Kidney (tissue), 13 donors: ENCODE measurements at regions not wholly inside any gene's neighbourhood (a gene's known extent, or its start where the extent isn't known, plus 50 kb on each side); places are given as distances from the start of the nearest gene placed in this dataset.
A peak's percentile ranks its signal among the peaks of the same experiment; 100 is the strongest.

Experiments used
- DNase-seq, 5 donors: peaks; one replicate each; pipeline ENCODE4 v3.0.0-alpha.2; 2013 to 2020
- FAIRE-seq: peaks from 2 replicates; lab custom pipeline; 2012; peaks lifted over from hg19 to GRCh38; lab: Jason Lieb, UNC
- H3K27ac ChIP-seq, 2 donors: one replicate each; pipeline ENCODE4 v1.7.0; 2013; ENCODE audit warnings: low read depth in 2 of 2, low read length in 2 of 2, inconsistent platforms in 1 of 2
- H3K27me3 ChIP-seq: one replicate; pipeline ENCODE4 v1.7.1; 2013; ENCODE audit warnings: low read length, inconsistent platforms; ENCODE audit not compliant: control insufficient read depth, insufficient read depth
- H3K36me3 ChIP-seq, 3 donors: one replicate each; pipeline versions ENCODE4 v1.7.0 to v1.7.1; 2013; ENCODE audit warnings: low read length in 3 of 3, control low read depth in 1 of 3, inconsistent platforms in 1 of 3; ENCODE audit not compliant: insufficient read depth in 3 of 3, control insufficient read depth in 2 of 3
- H3K4me1 ChIP-seq, 3 donors: one replicate each; pipeline versions ENCODE4 v1.7.0 to v1.7.1; 2013; ENCODE audit warnings: low read length in 3 of 3, inconsistent platforms in 1 of 3, low read depth in 1 of 3; ENCODE audit not compliant: control insufficient read depth in 2 of 3, insufficient read depth in 2 of 3
- H3K4me3 ChIP-seq, 3 donors: one replicate each; pipeline versions ENCODE4 v1.7.0 to v1.8.1; 2013; ENCODE audit warnings: low read length in 3 of 3, control low read depth in 1 of 3, inconsistent platforms in 1 of 3
- H3K9ac ChIP-seq, 3 donors: one replicate each; pipeline versions ENCODE4 v1.7.0 to v1.7.1; 2013; ENCODE audit warnings: low read length in 3 of 3, control low read depth in 1 of 3, inconsistent platforms in 1 of 3
- H3K9me3 ChIP-seq, 3 donors: one replicate each; pipeline versions ENCODE4 v1.7.0 to v1.7.1; 2013; ENCODE audit warnings: low read length in 3 of 3, control low read depth in 1 of 3, inconsistent platforms in 1 of 3; ENCODE audit not compliant: control insufficient read depth in 2 of 3, insufficient read depth in 1 of 3
- CTCF ChIP-seq: IDR thresholded peaks from 3 replicates; pipeline ENCODE4 v1.5.1; 2012; ENCODE audit warnings: mild to moderate bottlenecking, moderate library complexity, borderline replicate concordance; ENCODE audit not compliant: insufficient read depth; ENCODE audit errors: extremely low read depth
- intact Hi-C: fragments of 100-400 bp; cut with DNase I; formaldehyde crosslinking; loops from one replicate; pipeline ENCODE4 v1.11.1; 2022
- donor health status: control.
- donor health status: control.
- donor health status: control.
- donor health status: control.
- donor health status: control.
- donor health status: DM: yes; HTN: yes; CAD: no.
- donor health status: Normal renal cell carcinoma (clear cell type).

- DNase-seq, result no peak
- intact Hi-C loops, result no loop called here
- TF ChIP-seq CTCF, result no peak
- H3K27me3 ChIP-seq, result no peaks in the 10 kb centered on the region
- no peak overlapping the region for H3K9ac ChIP-seq
- no peaks in the 10 kb centered on the region for H3K36me3 ChIP-seq
- H3K4me1 ChIP-seq, result no peaks in the 10 kb centered on the region
- FAIRE-seq, result no peak
- no peaks in the 10 kb centered on the region for H3K9me3 ChIP-seq
- no peak overlapping the region for H3K4me3 ChIP-seq
- peak overlapping the region in 1 of 2 donors; percentile 48 for H3K27ac ChIP-seq
Measured at GRCh38 chr17:70022175-70022574, 52.9 kb upstream of the KCNJ16 start.

DNA sequence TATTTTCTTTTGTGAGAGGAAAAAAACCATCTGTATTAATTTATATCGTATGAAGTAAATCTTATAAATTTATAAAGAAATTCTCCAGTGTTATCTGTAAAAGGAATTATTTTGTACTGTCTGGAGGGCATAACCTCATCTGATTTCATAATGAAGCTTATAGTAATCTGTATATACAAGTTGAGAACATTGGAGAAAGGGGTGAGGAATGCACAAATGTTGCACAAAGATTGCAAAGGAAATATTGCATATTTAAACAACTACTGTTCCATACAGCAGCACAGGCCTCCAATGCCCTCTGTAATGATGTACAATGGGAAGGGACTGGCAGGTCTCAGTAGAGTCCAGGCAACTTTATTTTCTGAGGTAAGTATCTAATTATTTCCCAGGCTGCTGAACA is 50.8 kb upstream of the KCNJ16 start:
- no peak for TF ChIP-seq CTCF
- Histone ChIP-seq H3K9me3 (no peaks in the 10 kb centered on the region), H3K9ac (no peak overlapping the region), H3K36me3 (no peaks in the 10 kb centered on the region), H3K4me3 (no peak overlapping the region), H3K4me1 (no peaks in the 10 kb centered on the region), H3K27ac (no peak overlapping the region), H3K27me3 (no peaks in the 10 kb centered on the region)
- DNase-seq (no peak), FAIRE-seq (no peak)
- intact Hi-C loops, result no loop called here
